Embryonic facial prominence (tissue), 1 donor: ENCODE measurements at regions not wholly inside any gene's neighbourhood (a gene's known extent, or its start where the extent isn't known, plus 50 kb on each side); places are given as distances from the start of the nearest gene placed in this dataset.

Experiments
- DNase-seq: peaks from one replicate; pipeline ENCODE4 v3.0.0-alpha.2; 2016; ENCODE audit errors: extremely low spot score

- DNase-seq = no peak
Measured at GRCh38 chr18:39835303-39836030, 2119.6 kb upstream of the PIK3C3 start.

GRCh38 chr18:39834636-39835035 is 2120.4 kb upstream of the PIK3C3 start:
- no peak for DNase-seq

GRCh38 chr18:39825485-39826150 is 2129.4 kb upstream of the PIK3C3 start:
- no peak for DNase-seq

GRCh38 chr18:39806525-39806924 is 2148.5 kb upstream of the PIK3C3 start:
- no peak for DNase-seq

GRCh38 chr18:39805218-39805617 is 2149.8 kb upstream of the PIK3C3 start:
- DNase-seq = no peak

- no peak for DNase-seq
Measured at GRCh38 chr18:39802648-39803229, 2152.3 kb upstream of the PIK3C3 start.

- DNase-seq = no peak
Measured at GRCh38 chr18:39801848-39802247, 2153.2 kb upstream of the PIK3C3 start.

- DNase-seq = no peak
Measured at GRCh38 chr18:39801010-39801409, 2154.0 kb upstream of the PIK3C3 start.

- DNase-seq = no peak
Measured at GRCh38 chr18:39799006-39799405, 2156.0 kb upstream of the PIK3C3 start.

- DNase-seq = no peak
Measured at GRCh38 chr18:39796393-39796792, 2158.6 kb upstream of the PIK3C3 start.

- DNase-seq = no peak
Measured at GRCh38 chr18:39795350-39795749, 2159.7 kb upstream of the PIK3C3 start.

GRCh38 chr18:39793609-39794008 is 2161.4 kb upstream of the PIK3C3 start:
- no peak for DNase-seq

- no peak for DNase-seq
Measured at GRCh38 chr18:39788383-39788782, 2166.7 kb upstream of the PIK3C3 start.

GRCh38 chr18:39786477-39786876 is 2168.6 kb upstream of the PIK3C3 start:
- DNase-seq = no peak

- no peak for DNase-seq
Measured at GRCh38 chr18:39784541-39784940, 2170.5 kb upstream of the PIK3C3 start.

- no peak for DNase-seq
Measured at GRCh38 chr18:39781565-39781964, 2173.5 kb upstream of the PIK3C3 start.

GRCh38 chr18:39780774-39781173 is 2174.3 kb upstream of the PIK3C3 start:
- no peak for DNase-seq

- DNase-seq = no peak
Measured at GRCh38 chr18:39779926-39780325, 2175.1 kb upstream of the PIK3C3 start.

- no peak for DNase-seq
Measured at GRCh38 chr18:39776766-39777165, 2178.3 kb upstream of the PIK3C3 start.

GRCh38 chr18:39774957-39775598 is 2180.0 kb upstream of the PIK3C3 start:
- DNase-seq = no peak

GRCh38 chr18:39773646-39774045 is 2181.4 kb upstream of the PIK3C3 start:
- no peak for DNase-seq

GRCh38 chr18:39772155-39772919 is 2182.7 kb upstream of the PIK3C3 start:
- DNase-seq = no peak
